ENCODE measurements at regions not wholly inside any gene's neighbourhood (a gene's known extent, or its start where the extent isn't known, plus 50 kb on each side); places are given as distances from the start of the nearest gene placed in this dataset.

DNA sequence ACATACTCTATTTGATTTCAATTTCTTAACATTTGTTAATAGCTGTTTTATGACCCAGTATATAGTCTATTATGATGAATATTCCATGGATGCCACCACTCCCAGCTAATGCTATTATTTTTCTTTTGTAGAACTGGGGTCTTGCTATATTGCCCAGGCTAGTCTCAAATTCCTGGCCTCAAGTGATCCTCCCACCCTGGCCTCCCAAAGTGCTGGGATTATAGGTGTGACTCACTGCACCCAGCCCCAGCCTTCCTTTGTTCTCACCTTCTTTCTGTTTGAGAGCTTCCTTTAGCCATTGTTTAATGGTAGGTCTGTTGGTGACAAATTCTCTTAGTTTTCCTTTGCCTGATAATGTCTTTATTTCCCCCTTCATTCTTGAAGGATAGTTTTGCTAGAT lies 52.9 kb upstream of the AMOTL1 start:
- Histone ChIP-seq H3K4me1 (ENCODE audit: control insufficient read depth, insufficient read depth, low read length) (no peaks in the 10 kb centered on the region), H3K36me3 (ENCODE audit: control insufficient read depth in 2 of 2, insufficient read depth in 1 of 2, low read length in 2 of 2) (no peaks in the 10 kb centered on the region), H3K27ac (ENCODE audit: extremely low read depth, low read depth, low read length) (no peak overlapping the region), H3K4me3 (ENCODE audit: low read depth, low read length) (no peak overlapping the region), H3K9me3 (ENCODE audit: control insufficient read depth, insufficient read depth, low read depth, low read length) (no peaks in the 10 kb centered on the region)
- CTCF ChIA-PET = interaction anchor here (1.5 kb wide), 1 partner anchor 11 kb away, joined by 3 read pairs; no protein-coding TSS in a partner anchor
- POLR2A ChIA-PET = no interaction called here
- no peak for TF ChIP-seq ZNF366 (tag by site-specific recombination; conservative IDR thresholded peaks at IDR 0.05)
- TF ChIP-seq ZNF521 (tag by site-specific recombination; IDR thresholded peaks at IDR 0.05) = no peak
- TF ChIP-seq, protein P1, sequence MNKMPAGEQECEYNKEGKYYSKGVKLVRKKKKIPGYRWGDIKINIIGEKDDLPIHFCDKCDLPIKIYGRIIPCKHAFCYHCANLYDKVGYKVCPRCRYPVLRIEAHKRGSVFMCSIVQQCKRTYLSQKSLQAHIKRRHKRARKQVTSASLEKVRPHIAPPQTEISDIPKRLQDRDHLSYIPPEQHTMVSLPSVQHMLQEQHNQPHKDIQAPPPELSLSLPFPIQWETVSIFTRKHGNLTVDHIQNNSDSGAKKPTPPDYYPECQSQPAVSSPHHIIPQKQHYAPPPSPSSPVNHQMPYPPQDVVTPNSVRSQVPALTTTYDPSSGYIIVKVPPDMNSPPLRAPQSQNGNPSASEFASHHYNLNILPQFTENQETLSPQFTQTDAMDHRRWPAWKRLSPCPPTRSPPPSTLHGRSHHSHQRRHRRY (tag by site-specific recombination; IDR thresholded peaks at IDR 0.05) = no peak
- TF ChIP-seq, protein P2, sequence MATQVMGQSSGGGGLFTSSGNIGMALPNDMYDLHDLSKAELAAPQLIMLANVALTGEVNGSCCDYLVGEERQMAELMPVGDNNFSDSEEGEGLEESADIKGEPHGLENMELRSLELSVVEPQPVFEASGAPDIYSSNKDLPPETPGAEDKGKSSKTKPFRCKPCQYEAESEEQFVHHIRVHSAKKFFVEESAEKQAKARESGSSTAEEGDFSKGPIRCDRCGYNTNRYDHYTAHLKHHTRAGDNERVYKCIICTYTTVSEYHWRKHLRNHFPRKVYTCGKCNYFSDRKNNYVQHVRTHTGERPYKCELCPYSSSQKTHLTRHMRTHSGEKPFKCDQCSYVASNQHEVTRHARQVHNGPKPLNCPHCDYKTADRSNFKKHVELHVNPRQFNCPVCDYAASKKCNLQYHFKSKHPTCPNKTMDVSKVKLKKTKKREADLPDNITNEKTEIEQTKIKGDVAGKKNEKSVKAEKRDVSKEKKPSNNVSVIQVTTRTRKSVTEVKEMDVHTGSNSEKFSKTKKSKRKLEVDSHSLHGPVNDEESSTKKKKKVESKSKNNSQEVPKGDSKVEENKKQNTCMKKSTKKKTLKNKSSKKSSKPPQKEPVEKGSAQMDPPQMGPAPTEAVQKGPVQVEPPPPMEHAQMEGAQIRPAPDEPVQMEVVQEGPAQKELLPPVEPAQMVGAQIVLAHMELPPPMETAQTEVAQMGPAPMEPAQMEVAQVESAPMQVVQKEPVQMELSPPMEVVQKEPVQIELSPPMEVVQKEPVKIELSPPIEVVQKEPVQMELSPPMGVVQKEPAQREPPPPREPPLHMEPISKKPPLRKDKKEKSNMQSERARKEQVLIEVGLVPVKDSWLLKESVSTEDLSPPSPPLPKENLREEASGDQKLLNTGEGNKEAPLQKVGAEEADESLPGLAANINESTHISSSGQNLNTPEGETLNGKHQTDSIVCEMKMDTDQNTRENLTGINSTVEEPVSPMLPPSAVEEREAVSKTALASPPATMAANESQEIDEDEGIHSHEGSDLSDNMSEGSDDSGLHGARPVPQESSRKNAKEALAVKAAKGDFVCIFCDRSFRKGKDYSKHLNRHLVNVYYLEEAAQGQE (tag by site-specific recombination; IDR thresholded peaks at IDR 0.05) = no peak
- TF ChIP-seq ZNF529 (tag by site-specific recombination; IDR thresholded peaks at IDR 0.05; ENCODE audit: insufficient replicate concordance) = no peak
- TF ChIP-seq ZNF792 (tag by site-specific recombination; IDR thresholded peaks at IDR 0.05) = no peak
- no peak for TF ChIP-seq ZNF391 (tag by site-specific recombination; IDR thresholded peaks at IDR 0.05; ENCODE audit: borderline replicate concordance, low read depth)
- TF ChIP-seq ZFHX2 (tag by site-specific recombination; conservative IDR thresholded peaks at IDR 0.05) = no peak

DNA sequence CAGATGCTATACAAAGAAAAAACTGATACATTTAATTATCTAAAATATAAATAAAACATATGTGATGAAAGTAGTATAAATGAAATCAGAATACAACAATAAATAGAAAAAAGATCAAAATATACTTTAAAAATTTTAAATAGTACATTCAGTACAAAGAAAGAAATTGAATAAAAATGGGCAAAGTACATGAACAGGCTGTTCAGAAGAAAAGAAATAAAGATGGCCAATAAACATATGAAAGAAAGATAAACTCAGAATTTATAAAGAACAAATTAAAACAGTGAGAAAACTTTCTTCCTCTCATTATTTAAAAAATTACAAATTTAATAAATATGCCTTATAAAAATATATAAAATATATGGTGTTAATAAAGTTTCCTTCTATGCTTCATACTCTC lies 50.5 kb upstream of the AMOTL1 start:
- CTCF ChIA-PET = no interaction called here

More for the DNA sequence above, 50.5 kb upstream of the AMOTL1 start:
- H3K9me3 ChIP-seq (ENCODE audit: control insufficient read depth, insufficient read depth, low read depth, low read length) = no peaks in the 10 kb centered on the region
- TF ChIP-seq ZNF341 (tag by site-specific recombination; IDR thresholded peaks at IDR 0.05; ENCODE audit: low read depth) (no peak), RBAK (tag by site-specific recombination; IDR thresholded peaks at IDR 0.05) (no peak), ZNF585B (tag by site-specific recombination; IDR thresholded peaks at IDR 0.05) (no peak), ZNF19 (tag by site-specific recombination; IDR thresholded peaks at IDR 0.05; ENCODE audit: low read depth) (no peak), ZNF792 (tag by site-specific recombination; IDR thresholded peaks at IDR 0.05) (no peak), ZNF37A (tag by site-specific recombination; IDR thresholded peaks at IDR 0.05) (no peak), ZBTB21 (tag by site-specific recombination; IDR thresholded peaks at IDR 0.05) (no peak), ZNF677 (tag by site-specific recombination; IDR thresholded peaks at IDR 0.05) (no peak), ZNF76 (tag by site-specific recombination; IDR thresholded peaks at IDR 0.05; ENCODE audit: borderline replicate concordance, low read depth) (no peak), ZNF221 (tag by site-specific recombination; IDR thresholded peaks at IDR 0.05; ENCODE audit: borderline replicate concordance) (no peak), ZNF302 (tag by site-specific recombination; IDR thresholded peaks at IDR 0.05; ENCODE audit: low read depth) (no peak), ZNF791 (tag by site-specific recombination; IDR thresholded peaks at IDR 0.05) (no peak), YY2 (tag by site-specific recombination; IDR thresholded peaks at IDR 0.05) (no peak), SP3 (tag by site-specific recombination; IDR thresholded peaks at IDR 0.05) (no peak), ZNF571 (tag by site-specific recombination; IDR thresholded peaks at IDR 0.05) (no peak)
- TF ChIP-seq, protein P3, sequence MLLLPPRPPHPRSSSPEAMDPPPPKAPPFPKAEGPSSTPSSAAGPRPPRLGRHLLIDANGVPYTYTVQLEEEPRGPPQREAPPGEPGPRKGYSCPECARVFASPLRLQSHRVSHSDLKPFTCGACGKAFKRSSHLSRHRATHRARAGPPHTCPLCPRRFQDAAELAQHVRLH (tag by site-specific recombination; IDR thresholded peaks at IDR 0.05) = no peak
- TF ChIP-seq, protein P4, sequence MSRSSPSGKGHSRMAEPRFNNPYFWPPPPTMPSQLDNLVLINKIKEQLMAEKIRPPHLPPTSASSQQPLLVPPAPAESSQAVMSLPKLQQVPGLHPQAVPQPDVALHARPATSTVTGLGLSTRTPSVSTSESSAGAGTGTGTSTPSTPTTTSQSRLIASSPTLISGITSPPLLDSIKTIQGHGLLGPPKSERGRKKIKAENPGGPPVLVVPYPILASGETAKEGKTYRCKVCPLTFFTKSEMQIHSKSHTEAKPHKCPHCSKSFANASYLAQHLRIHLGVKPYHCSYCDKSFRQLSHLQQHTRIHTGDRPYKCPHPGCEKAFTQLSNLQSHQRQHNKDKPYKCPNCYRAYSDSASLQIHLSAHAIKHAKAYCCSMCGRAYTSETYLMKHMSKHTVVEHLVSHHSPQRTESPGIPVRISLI (tag by site-specific recombination; IDR thresholded peaks at IDR 0.05) = no peak
- TF ChIP-seq, protein P5, sequence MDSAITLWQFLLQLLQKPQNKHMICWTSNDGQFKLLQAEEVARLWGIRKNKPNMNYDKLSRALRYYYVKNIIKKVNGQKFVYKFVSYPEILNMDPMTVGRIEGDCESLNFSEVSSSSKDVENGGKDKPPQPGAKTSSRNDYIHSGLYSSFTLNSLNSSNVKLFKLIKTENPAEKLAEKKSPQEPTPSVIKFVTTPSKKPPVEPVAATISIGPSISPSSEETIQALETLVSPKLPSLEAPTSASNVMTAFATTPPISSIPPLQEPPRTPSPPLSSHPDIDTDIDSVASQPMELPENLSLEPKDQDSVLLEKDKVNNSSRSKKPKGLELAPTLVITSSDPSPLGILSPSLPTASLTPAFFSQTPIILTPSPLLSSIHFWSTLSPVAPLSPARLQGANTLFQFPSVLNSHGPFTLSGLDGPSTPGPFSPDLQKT (IDR thresholded peaks at IDR 0.05; ENCODE audit: borderline replicate concordance, low read depth, low read length) = no peak
- H3K4me1 ChIP-seq (ENCODE audit: control insufficient read depth, insufficient read depth, low read length) = no peaks in the 10 kb centered on the region
- POLR2A ChIA-PET = no interaction called here
- H3K36me3 ChIP-seq (ENCODE audit: control insufficient read depth in 2 of 2, insufficient read depth in 1 of 2, low read length in 2 of 2) = no peaks in the 10 kb centered on the region
- H3K27ac ChIP-seq (ENCODE audit: extremely low read depth, low read depth, low read length) = no peak overlapping the region
- no peak overlapping the region for H3K4me3 ChIP-seq (ENCODE audit: low read depth, low read length)
